GM18868 (cell line): ENCODE measurements at regions not wholly inside any gene's neighbourhood (a gene's known extent, or its start where the extent isn't known, plus 50 kb on each side); places are given as distances from the start of the nearest gene placed in this dataset.
"Not testable (repeated sequence)": the region's sequence is repeated elsewhere in the genome, so short reads cannot be mapped to it uniquely, and the experiment has no call there.

ENCODE experiments used
- ATAC-seq: cut with Tn5 transposase; IDR thresholded peaks from one replicate; pipeline ENCODE4 v1.9.1; 2021; ENCODE audit warnings: mild to moderate bottlenecking, moderate library complexity; ENCODE audit not compliant: unreplicated experiment

DNA sequence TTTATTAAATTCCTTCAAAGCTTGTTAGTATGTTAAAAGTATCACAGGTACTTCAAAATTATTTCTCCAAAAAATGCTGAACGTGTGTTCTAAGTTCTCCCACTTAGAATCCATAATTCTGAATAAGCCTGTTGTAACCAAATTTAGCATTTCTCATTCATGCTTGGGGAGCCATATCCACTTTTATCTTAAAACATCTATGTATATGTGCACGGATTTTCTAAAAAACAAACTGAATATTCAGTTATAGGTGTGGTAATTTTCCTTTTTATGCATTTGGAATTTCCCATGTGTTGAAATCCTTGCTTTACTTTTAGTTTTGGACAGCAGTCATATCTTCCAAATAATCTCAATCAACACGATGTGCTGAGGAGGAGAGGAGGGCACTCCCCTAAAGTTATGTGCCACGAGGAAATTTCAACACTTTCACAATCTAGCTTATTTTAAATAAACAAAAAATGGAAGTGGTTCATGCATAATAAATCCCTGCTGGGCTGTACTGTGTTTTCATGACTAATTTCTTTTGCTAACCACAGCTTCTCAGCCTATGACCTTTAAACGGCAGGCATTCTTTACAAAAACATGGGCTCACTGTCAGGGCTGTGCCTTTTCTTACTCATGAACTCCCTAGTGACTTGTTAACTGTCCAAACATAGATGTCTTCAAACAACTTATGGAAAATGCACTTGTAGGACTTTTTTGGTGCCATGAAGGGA is 380.3 kb upstream of the SEMA3C start:
- ATAC-seq: no peak

DNA sequence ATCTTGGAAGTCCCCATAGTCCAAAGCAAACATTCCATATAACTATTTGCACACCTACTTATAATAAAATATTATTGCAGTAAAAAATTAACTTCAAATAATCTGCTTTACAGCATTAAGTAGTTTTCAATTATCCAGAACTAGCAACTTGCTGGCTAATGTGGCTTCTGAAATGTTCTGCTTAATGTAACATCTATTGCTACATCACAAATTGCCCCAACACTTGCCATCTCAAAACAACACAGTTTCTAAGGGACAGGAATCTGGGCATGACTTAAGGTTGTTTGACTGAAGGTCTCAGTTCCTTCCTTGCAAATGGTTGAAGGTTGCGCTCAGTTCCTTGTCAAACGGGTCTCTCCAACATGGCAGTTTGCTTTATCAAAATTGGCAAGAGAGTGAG is 378.5 kb upstream of the SEMA3C start:
- ATAC-seq: no peak

DNA sequence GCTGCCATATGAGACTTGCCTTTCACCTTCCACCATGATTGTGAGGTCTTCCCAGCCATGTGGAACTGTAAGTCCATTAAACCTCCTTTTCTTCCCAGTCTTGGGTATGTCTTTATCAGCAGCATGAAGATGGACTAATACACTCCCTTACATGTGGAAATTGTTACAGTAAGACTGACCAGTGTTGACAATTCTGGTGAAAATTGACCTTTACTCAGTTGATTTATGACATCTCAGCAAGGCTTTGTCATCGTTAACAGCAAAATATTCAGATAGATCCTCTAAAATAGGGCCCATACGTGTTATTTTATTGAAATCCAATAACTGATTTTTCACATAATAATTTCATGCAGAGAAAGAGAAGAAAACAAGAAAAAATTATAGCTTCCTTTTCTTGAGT is 377.9 kb upstream of the SEMA3C start:
- no peak for ATAC-seq

DNA sequence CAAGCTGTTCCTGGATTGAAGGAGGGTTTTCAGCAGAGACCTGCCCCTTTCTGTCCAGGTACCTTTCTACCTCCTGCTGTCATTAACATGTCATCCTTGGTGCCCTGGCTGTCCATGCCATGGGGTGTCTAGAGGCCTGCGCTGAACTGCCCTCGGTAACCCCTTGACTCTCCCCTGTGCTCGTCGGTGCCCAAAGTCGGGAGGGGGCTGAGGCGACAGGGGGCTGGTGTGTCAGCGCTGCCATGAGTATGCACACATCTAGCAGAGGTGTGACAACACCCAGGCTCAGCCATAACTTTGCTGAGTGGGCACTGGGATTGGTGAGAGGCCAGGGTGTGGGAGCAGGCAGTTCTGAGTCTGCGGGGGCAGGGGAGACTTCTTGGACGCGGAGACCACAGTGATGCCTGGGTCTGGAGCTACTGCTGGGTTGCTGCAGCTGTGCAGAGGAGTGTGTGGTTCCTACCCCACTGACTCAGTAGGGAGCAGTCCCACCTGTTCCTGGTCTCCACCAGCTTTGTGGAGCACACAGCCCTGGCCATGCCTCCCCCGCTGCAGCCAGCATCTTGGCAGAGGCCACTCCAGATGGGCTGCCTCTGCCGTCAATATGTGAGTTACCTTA is 376.2 kb upstream of the SEMA3C start:
- no peak for ATAC-seq

DNA sequence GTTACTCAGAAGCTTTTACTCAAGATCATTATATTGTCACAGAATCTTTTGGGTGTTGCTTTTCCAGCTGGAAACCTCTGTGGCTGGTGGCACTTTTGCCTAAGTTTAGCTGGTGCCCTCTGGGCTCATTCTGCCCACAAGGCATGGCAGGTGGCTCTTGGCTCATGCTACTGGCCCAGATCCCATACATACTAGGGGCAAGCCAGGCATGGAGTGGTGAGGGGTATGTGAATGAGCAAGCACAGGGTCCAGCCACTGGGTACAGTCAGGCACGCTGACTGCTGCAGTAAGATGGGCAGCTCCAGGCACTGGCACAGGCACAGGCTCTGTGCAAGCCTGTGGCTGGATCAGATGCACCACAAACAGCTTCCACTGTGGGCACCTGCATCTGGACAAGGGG is 375.0 kb upstream of the SEMA3C start:
- no peak for ATAC-seq

DNA sequence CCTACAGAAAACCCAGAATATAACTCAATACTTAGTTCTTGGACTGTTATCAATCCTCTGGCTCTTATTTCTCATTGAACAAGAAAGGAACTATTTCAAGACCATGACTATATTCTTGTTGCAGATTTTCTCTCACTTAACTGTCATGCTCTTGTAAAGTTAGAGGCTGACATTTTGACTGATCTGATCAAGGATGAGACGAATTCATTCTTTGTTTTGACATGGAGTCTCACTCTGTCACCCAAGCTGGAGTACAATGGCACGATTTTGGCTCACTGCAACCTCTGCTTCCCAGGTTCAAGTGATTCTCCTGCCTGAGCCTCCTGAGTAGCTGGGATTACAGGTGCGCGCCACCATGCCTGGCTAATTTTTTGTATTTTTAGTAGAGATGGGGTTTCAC is 367.9 kb upstream of the SEMA3C start:
- ATAC-seq: not testable (repeated sequence)

DNA sequence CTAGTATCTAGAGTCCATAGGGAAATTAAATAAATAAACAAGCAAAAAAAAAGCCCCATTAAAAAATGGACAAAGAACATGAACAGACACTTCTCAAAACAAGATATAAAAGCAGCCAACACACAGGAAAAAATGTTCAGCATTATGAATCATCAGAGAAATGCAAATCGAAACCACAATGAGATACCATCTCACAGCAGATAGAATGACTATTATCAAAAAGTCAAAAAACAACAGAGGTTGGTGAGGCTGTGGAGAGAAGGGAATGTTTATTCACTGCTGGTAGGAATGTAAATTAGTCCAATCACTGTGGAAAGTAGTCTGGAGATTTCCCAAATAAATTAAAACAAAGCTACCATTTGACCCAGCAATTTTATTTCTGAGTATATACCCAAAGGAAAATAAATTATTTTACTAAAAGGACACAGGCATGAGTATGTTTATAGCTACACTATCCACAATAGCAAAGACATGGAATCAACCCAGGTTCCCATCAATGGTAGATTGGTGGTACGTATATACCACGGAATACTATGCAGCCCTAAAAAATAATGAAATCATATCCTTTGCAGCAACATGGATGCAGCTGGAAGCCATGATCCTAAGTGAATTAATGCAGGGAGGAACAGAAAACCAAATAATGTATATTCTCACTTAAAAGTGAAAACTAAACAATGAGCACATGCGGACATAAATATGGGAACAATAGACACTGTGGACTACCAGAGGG is 366.5 kb upstream of the SEMA3C start:
- no peak for ATAC-seq

DNA sequence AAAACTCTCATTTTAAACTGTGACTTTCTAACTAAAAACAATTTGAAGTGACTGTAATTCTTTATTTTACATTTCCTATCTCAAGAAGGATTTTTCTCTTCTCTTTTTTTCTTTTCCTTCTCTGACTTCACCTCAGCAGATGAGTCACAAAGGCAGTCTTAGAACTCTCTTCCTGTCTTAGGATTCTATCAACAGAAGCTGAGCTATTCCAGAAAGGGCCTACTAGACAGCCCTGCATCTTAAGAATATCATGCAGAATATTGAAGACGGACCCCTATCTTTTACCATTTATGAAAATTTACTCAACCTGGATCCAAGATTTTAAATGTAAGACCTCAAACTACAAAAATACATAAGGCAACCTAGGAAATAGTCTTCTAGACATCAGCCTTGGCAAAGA is 365.7 kb upstream of the SEMA3C start:
- ATAC-seq: no peak

DNA sequence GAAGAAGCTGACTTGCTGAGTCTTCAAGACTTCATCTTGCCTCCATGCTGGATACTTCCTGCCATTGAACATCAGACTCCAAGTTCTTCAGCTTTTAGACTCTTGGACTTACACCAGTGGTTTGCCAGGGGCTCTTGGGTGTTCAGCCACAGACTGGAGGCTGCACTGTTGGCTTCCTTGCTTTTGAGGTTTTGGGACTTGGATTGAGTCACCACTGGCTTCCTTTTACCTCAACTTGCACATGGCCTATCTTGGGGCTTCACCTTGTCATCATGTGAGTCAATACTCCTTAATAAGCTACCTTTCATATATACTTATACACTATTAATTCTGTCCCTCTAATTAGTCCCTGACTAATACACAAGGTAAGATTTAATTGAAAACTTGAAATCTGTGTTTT is 361.7 kb upstream of the SEMA3C start:
- ATAC-seq: no peak

DNA sequence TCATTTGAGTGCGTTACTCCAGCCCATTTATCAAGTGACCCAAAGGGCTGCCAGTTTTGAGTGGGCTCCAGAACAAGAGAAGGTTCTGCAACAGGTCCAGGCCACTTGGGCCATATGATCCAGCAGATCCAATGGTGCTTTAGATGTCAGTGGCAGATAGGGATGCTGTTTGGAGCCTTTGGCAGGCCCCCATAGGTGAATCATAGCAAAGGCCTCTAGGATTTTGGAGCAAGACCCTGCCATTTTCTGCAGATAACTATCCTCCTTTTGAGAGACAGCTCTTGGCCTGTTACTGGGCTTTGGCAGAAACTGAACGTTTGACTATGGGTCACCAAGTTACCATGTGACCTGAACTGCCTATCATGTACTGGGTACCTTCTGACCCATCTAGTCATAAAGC is 358.8 kb upstream of the SEMA3C start:
- ATAC-seq: no peak

DNA sequence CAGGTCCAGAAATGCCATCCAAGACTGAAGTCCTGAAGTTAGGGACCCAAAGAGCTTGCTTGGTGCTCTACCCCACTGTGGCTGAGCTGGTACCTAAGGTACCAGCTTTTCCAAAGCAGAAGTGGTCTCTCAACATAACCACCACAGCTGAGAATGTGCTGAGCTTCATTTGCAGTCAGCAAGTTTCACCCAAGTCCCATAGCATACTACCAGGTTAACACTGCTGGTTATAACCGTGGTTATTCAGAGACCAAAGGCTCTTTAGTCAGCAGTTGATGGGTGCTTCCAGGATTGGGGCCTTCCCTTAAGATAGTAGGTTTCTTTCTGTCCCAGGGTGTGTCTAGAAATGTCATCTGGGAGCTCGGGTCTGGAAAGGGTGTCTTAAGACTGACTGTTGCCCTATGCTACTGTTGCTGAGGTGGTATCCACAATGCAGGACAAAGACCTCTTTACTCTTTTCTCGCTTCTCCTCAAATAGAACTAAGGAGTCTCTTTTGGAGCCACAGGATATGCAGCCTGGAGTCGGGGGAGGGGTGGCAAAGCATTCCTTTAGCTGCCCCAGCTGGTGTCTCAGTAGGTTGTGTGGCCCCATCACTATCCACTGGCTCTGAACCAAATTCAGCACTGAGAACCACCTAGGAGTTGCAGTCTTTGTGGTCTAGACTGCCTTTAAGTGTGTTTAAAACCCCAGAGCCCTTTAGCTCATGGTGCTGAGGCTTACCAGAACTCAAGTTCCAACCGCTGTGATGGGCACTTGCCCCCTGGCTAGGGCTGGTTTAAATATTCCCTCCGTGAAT is 354.9 kb upstream of the SEMA3C start:
- ATAC-seq: no peak

DNA sequence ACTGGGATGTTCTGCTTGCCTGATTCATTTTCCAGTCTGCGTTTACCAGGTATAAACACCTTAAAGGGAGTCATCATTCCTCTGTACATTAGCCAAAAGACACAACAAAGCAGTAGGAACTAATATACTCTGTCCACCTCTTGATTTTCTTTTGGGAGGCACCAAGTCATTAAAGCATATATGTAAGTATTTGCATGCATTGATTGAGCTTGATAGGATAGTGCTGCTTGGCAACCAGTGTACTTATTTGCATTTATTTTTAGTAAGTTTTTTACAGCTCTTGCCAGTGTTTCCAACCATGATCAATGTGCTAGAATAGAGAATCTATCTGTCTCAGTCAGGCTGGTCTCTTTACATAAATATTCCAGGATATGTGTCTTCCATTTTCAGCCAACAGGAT is 353.3 kb upstream of the SEMA3C start:
- no peak for ATAC-seq

DNA sequence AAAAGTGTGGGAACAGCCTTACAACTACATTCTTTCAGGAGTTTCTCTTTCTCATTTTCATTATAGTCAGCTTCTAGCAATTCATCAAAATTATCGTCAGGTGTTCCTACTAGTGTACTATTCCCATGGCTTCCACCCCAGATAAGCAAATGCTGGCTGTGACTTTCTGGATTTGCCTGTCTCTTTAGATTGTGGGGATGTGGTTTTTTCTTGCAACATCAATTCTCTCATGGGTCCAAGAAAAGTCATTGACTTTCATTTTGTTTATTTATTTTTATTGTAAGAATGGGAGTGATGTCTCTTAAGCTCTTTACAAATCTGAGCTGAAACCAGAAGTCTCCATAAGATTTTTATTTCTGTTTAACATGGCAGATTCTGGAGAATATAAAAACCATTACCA is 349.7 kb upstream of the SEMA3C start:
- ATAC-seq: no peak

DNA sequence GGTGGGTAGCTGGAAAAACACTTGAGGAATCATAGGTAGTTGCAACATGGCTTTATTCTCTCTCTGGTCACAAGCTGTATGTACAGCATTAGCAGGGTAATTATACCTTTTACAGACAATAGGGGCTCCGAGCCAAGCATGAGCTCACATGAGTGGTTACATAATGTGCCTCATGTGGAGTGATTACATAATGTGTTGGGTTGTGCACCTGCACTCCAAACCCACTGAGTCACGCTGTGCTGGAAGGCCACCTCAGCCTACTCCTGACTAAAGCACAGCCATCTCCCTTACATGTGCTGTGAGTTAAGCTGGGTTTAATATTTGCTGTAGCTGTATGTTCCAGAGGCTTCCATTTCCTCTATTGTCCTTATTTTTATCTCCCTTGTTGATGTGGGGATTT is 348.7 kb upstream of the SEMA3C start:
- no peak for ATAC-seq

DNA sequence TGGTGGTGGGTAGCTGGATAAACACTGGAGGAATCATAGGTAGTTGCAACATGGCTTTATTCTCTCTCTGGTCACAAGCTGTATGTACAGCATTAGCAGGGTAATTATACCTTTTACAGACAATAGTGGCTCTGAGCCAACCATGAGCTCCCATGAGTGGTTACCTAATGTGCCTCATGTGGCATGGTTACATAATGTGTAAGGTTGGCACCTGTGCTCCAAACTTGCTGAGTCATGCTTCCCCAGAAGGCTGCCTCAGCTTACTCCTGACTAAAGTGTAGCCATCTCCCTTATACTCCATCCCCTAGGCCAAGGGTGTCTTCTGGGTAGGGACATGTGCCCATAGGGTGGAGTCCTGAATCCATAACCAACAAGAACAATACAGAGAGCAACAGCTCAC is 345.3 kb upstream of the SEMA3C start:
- ATAC-seq: no peak

DNA sequence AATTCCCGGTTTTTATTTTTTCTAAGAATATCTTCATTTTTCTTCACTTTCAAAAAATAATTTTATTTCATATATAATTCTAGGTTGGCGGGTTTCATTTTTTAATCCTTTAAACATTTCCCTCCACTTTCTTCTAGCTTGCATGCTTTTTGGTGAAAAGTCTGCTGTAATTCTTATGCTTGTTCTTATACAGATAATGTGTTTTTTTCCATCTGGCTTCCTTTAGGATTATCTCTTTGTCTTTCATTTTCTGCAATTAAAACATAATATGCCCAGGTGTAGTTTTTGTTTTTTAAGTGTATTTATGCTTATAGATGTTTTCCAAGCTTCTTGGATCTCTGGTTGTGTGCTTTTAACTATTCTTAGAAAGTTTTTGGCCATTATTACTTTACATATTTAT is 341.3 kb upstream of the SEMA3C start:
- no peak for ATAC-seq

DNA sequence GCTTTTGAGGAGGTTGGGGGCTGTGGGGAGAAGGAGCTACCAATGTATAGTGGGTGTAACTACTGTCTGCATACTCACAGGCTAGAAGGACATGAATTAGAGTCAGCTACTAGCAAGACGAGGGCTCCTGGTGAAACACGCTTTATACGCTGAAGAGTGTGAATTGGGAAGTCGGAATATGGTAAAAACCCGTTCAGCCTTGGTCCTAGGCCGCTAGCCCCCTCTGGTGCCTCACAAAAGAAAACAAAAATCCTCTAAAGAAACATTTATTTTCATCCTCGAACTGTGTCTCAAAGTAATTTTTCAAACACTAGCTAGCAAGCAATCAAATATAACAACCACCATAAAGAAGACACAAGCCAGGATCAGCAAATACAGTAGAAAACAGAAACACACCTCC is 338.1 kb upstream of the SEMA3C start:
- ATAC-seq: no peak

DNA sequence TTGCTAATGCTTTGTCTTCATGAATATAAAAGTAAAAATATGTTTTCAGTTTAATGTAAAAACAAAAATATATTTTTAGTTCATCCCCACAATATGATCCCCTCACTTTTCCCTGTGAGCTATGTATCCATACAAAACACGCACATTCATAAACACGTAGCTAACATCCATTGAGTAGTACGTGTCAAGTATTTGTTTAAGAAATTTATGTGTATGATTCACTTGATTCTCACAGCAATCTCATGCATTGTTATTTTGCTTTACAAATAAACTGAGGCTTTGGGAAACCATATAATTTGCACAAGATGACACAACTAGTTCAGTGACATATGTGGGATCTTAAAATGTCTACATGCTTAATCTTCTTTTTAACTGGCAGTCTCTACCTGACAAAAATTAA is 329.6 kb upstream of the SEMA3C start:
- ATAC-seq: no peak

DNA sequence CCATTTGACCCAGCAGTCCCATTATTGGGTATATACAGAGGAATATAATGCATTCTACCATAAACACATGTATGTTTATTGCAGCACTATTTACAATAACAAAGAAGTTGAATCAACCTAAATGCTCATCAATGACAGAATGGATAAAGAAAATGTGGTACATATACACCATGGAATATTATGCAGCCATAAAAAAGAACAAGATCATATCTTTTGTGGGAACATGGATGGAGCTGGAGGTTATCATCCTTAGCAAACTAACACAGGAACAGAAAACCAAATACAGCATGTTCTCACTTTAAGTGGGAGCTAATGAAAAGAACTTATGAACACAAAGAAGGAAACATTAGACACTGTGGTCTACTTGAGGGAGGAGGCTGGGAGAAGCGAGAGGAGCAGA is 328.5 kb upstream of the SEMA3C start:
- not testable (repeated sequence) for ATAC-seq

DNA sequence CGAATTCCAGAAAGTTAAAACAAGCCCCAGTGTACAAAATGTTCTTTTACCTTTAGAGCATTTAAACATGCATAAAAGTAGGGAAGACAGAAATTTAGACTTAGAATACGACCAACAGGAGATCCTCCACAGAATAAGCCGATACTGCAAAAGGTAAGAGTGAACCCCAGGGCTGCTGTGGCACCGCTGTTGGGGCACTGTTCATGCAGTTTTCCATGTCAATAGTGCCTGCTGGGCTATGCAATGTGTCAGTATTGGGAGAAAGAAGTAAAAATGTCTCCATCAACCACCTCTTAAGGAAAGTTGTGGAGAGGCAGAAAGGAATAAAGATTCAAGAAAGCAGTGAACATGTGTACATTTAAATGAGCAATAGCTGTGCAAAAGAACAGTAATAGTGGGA is 326.5 kb upstream of the SEMA3C start:
- no peak for ATAC-seq

DNA sequence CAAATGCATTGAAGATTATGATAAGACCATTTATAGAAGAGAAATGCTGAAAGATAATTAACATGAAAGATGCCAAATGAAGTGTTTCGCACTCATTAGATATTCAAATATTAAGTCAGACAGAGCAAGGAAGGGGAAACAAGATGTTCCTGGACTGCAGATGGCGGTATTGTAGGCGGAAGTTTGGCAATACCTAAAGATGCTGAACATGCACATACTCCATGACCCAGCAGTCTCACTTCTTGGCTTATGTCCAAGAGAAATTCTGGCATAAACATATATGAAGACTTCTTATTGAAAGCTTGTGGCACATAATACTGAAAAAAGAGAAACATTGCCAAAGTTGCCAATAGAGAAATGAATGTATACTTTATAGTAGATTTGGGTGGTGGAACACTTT is 325.4 kb upstream of the SEMA3C start:
- no peak for ATAC-seq

DNA sequence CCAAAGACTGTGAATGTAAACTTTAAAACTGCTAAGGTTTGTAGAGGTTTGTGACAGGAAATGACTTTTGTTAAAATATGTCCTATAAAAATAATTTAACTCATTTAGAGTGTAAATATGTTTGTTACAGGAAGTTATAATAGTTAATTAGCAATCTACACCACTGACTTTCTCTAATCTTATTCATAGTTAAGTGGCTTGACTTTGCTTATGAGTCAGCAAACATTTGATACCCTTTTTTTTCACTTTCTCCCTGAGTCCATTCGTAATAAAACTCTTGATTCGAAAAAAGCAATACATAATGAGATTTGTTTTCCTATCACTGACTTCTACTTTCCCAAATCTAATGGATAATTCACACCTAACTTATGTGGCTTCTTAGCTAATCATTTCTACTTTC is 317.7 kb upstream of the SEMA3C start:
- no peak for ATAC-seq
